Adrenal gland (tissue), 9 donors: ENCODE measurements at regions not wholly inside any gene's neighbourhood (a gene's known extent, or its start where the extent isn't known, plus 50 kb on each side); places are given as distances from the start of the nearest gene placed in this dataset.

ENCODE experiments used
- DNase-seq, 7 donors: peaks; one replicate each; pipeline ENCODE4 v3.0.0-alpha.2; 2019 to 2020
- H3K27ac ChIP-seq, 5 donors: fragments of 200-600 bp; sonication (generic) in 4 of 5; 1 replicate in 3 of 5; 2 replicates in 2 of 5; pipeline versions ENCODE4 v1.5.1 to v1.8.0; 2016 to 2020; ENCODE audit warnings: mild to moderate bottlenecking in 1 of 5
- H3K27me3 ChIP-seq: fragments of 200-600 bp; 2 replicates; pipeline ENCODE4 v1.8.0; 2021
- H3K36me3 ChIP-seq, 2 donors: fragments of 200-600 bp; replicated peaks in 1 of 2; 1 replicate in 1 of 2; 2 replicates in 1 of 2; pipeline versions ENCODE4 v1.5.1 to v1.8.0; 2018 to 2022
- H3K4me1 ChIP-seq, 2 donors: fragments of 200-600 bp; replicated peaks in 1 of 2; 1 replicate in 1 of 2; 2 replicates in 1 of 2; pipeline versions ENCODE4 v1.5.1 to v1.8.0; 2018 to 2021
- H3K4me3 ChIP-seq, 4 donors: fragments of 200-600 bp; sonication (generic) in 3 of 4; one replicate each; pipeline ENCODE4 v1.5.1; 2016 to 2018
- H3K9me3 ChIP-seq, 3 donors: fragments of 200-600 bp; sonication (generic) in 1 of 3; replicated peaks in 1 of 3; 1 replicate in 2 of 3; 2 replicates in 1 of 3; pipeline versions ENCODE4 v1.5.1 to v1.8.0; 2016 to 2021
- CTCF ChIP-seq, 6 experiments: fragments of 450-650 bp in 4 of 6; fragments of 200-600 bp in 2 of 6; sonication (generic) in 1 of 6; IDR thresholded peaks; 1 replicate in 5 of 6; 2 replicates in 1 of 6; pipeline versions ENCODE4 v1.5.1 to v1.8.0; 2016 to 2021; ENCODE audit warnings: antibody characterized with exemption in 6 of 6, mild to moderate bottlenecking in 2 of 6, moderate library complexity in 1 of 6
- POLR2A ChIP-seq, 2 donors: fragments of 450-650 bp; IDR thresholded peaks; one replicate each; pipeline ENCODE4 v1.6.1; 2017; ENCODE audit warnings: antibody characterized with exemption in 2 of 2, mild to moderate bottlenecking in 2 of 2, moderate library complexity in 1 of 2
- WGBS, 4 donors: extraction: QIAGEN DNeasy Blood & Tissue Kit in 2 of 4; methylation state at CpG; one replicate each; pipeline versions ENCODE4 v1.1.5 to v1.1.7; 2013 to 2017; 5-methylcytosine and 5-hydroxymethylcytosine counted together
- intact Hi-C, 2 donors: fragments of 100-400 bp; cut with DNase I; formaldehyde crosslinking; loops; one replicate each; pipeline versions ENCODE4 v1.14.1 to v1.15.0; 2022 to 2023
- donor health status: healthy with polysubstance abuse.
- donor health status: Bipolar disorder and iron deficiency.
- donor health status: DM: yes; HTN: yes; CAD: no.
- donor health status: DM: no; HTN: no; CAD: no.
- donor health status: DM: no; HTN: no; CAD: no.

GRCh38 chr9:113687107-113687679, 188.9 kb upstream of the ZNF618 start:
- peaks cover 8% of the 10 kb centered on the region for H3K27me3 ChIP-seq
- H3K36me3 ChIP-seq, result no peaks in the 10 kb centered on the region
- WGBS, 4 donors, result 47 to 59% (median 51%) methylated on average over 4 of the region's 4 CpGs
- H3K4me3 ChIP-seq, result no peak overlapping the region
- H3K4me1 ChIP-seq, result no peaks in the 10 kb centered on the region
- no peak for TF ChIP-seq POLR2A (IDR thresholded peaks at IDR 0.05)
- intact Hi-C loops, result no loop called here
- no peaks in the 10 kb centered on the region for H3K9me3 ChIP-seq
- no peak for DNase-seq
- H3K27ac ChIP-seq, result no peak overlapping the region

- no peaks in the 10 kb centered on the region for H3K9me3 ChIP-seq
- peak overlapping the region in 1 of 4 donors; percentile 29 for H3K4me3 ChIP-seq
- peaks cover 12% of the 10 kb centered on the region for H3K27me3 ChIP-seq
- intact Hi-C loops, result no loop called here
- DNase-seq, result no peak
- no peak for TF ChIP-seq POLR2A (IDR thresholded peaks at IDR 0.05)
- no peak for TF ChIP-seq CTCF (IDR thresholded peaks at IDR 0.05)
- 37 to 50% (median 45%) methylated on average over 25 to 40 of the region's 40 CpGs for WGBS, 4 donors
- H3K27ac ChIP-seq, result no peak overlapping the region
- no peaks in the 10 kb centered on the region for H3K4me1 ChIP-seq
- no peaks in the 10 kb centered on the region for H3K36me3 ChIP-seq
Measured at GRCh38 chr9:113687680-113688371, 188.3 kb upstream of the ZNF618 start.

GRCh38 chr9:113690055-113690740, 185.9 kb upstream of the ZNF618 start:
- Histone ChIP-seq H3K36me3 (no peaks in the 10 kb centered on the region), H3K9me3 (no peaks in the 10 kb centered on the region), H3K27ac (no peak overlapping the region), H3K4me1 (no peaks in the 10 kb centered on the region), H3K4me3 (no peak overlapping the region), H3K27me3 (peaks cover 14% of the 10 kb centered on the region)
- DNase-seq, result no peak
- intact Hi-C loops, result no loop called here
- 72 to 85% (median 76%) methylated on average over 8 to 11 of the region's 11 CpGs for WGBS, 4 donors
- no peak for TF ChIP-seq POLR2A (IDR thresholded peaks at IDR 0.05)
- TF ChIP-seq CTCF (IDR thresholded peaks at IDR 0.05), result no peak

- Histone ChIP-seq H3K27ac (no peak overlapping the region), H3K27me3 (peaks cover 14% of the 10 kb centered on the region), H3K4me3 (no peak overlapping the region), H3K9me3 (no peaks in the 10 kb centered on the region), H3K4me1 (no peaks in the 10 kb centered on the region), H3K36me3 (no peaks in the 10 kb centered on the region)
- TF ChIP-seq POLR2A (IDR thresholded peaks at IDR 0.05) (no peak), CTCF (IDR thresholded peaks at IDR 0.05) (no peak)
- WGBS, 4 donors, result 69 to 86% (median 72%) methylated on average over 2 of the region's 2 CpGs
- no peak for DNase-seq
- intact Hi-C loops, result no loop called here
Measured at GRCh38 chr9:113692256-113692655, 183.9 kb upstream of the ZNF618 start.
